ENCODE measurements at regions not wholly inside any gene's neighbourhood (a gene's known extent, or its start where the extent isn't known, plus 50 kb on each side); places are given as distances from the start of the nearest gene placed in this dataset.

GRCh38 chr6:14759976-14760672, 485.7 kb upstream of the JARID2 start:
- no peak overlapping the region for H3K9ac ChIP-seq (ENCODE audit: low read depth in 1 of 2, low read length in 2 of 2)
- no peaks in the 10 kb centered on the region for H3K27me3 ChIP-seq (ENCODE audit: control insufficient read depth in 1 of 2, insufficient read depth in 2 of 2, low read length in 2 of 2)
- no peak overlapping the region for H3K27ac ChIP-seq (ENCODE audit: low read depth, low read length)
- H3K9me3 ChIP-seq (ENCODE audit: control insufficient read depth in 1 of 2, low read length in 2 of 2), result no peaks in the 10 kb centered on the region
- H3K4me1 ChIP-seq (ENCODE audit: control insufficient read depth in 1 of 2, insufficient read depth in 2 of 2, low read length in 2 of 2), result peaks cover 16 to 27% of the 10 kb centered on the region in 2 donors
- H3K36me3 ChIP-seq (ENCODE audit: control insufficient read depth in 1 of 2, insufficient read depth in 2 of 2, low read length in 2 of 2), result no peaks in the 10 kb centered on the region
- H3K4me3 ChIP-seq (ENCODE audit: low read depth in 1 of 2, low read length in 2 of 2), result no peak overlapping the region

DNA sequence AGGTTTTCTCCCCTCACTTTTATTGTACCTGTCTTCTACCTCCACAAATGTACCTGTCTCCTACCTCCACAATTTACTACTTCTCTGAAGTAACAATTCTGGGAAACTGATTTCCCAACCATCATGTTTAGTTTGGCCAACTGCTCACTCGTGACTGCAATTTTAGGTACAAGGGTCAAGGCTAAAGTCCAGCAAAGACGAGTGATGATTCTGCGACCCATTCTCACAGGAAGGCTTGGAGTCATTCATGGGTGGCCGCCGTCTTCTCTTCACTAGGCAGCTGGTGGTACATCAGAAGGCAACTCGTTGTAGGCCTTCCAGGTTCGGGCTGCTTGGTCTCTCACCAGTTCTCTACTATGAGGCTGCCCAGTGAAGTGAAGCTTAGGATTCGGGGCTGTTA, 483.8 kb upstream of the JARID2 start:
- Histone ChIP-seq H3K27ac (ENCODE audit: low read depth, low read length) (no peak overlapping the region), H3K27me3 (ENCODE audit: control insufficient read depth in 1 of 2, insufficient read depth in 2 of 2, low read length in 2 of 2) (no peaks in the 10 kb centered on the region), H3K9ac (ENCODE audit: low read depth in 1 of 2, low read length in 2 of 2) (no peak overlapping the region), H3K9me3 (ENCODE audit: control insufficient read depth in 1 of 2, low read length in 2 of 2) (no peaks in the 10 kb centered on the region), H3K4me1 (ENCODE audit: control insufficient read depth in 1 of 2, insufficient read depth in 2 of 2, low read length in 2 of 2) (peaks cover 16 to 27% of the 10 kb centered on the region in 2 donors), H3K36me3 (ENCODE audit: control insufficient read depth in 1 of 2, insufficient read depth in 2 of 2, low read length in 2 of 2) (no peaks in the 10 kb centered on the region), H3K4me3 (ENCODE audit: low read depth in 1 of 2, low read length in 2 of 2) (no peak overlapping the region)

DNA sequence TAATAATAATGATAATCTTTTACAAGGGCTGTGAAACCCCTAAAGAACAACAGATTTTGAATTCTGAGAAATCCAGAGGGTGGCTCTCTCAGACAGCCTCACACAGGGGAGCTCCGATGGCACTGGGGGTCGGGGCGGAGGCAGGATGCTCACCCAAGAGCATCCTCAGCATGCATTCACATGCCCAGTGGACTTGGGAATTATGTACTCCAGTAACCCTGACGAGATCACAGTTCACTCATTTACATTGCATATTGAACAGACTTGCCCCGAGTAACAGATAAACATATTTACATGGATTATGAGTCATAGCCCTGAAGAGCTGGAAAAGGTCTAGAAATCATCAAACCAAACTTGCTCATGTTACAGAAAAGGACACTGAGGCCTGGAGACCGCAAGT, 482.7 kb upstream of the JARID2 start:
- H3K27ac ChIP-seq (ENCODE audit: low read depth, low read length), result no peak overlapping the region
- no peaks in the 10 kb centered on the region for H3K36me3 ChIP-seq (ENCODE audit: control insufficient read depth in 1 of 2, insufficient read depth in 2 of 2, low read length in 2 of 2)
- H3K9me3 ChIP-seq (ENCODE audit: control insufficient read depth in 1 of 2, low read length in 2 of 2), result no peaks in the 10 kb centered on the region
- peaks cover 16 to 26% of the 10 kb centered on the region in 2 donors for H3K4me1 ChIP-seq (ENCODE audit: control insufficient read depth in 1 of 2, insufficient read depth in 2 of 2, low read length in 2 of 2)
- H3K27me3 ChIP-seq (ENCODE audit: control insufficient read depth in 1 of 2, insufficient read depth in 2 of 2, low read length in 2 of 2), result no peaks in the 10 kb centered on the region
- H3K9ac ChIP-seq (ENCODE audit: low read depth in 1 of 2, low read length in 2 of 2), result no peak overlapping the region
- no peak overlapping the region for H3K4me3 ChIP-seq (ENCODE audit: low read depth in 1 of 2, low read length in 2 of 2)

- Histone ChIP-seq H3K9me3 (ENCODE audit: control insufficient read depth in 1 of 2, low read length in 2 of 2) (no peaks in the 10 kb centered on the region), H3K27ac (ENCODE audit: low read depth, low read length) (no peak overlapping the region), H3K27me3 (ENCODE audit: control insufficient read depth in 1 of 2, insufficient read depth in 2 of 2, low read length in 2 of 2) (no peaks in the 10 kb centered on the region)
Observed at GRCh38 chr6:14763616-14764015, 482.3 kb upstream of the JARID2 start.

DNA sequence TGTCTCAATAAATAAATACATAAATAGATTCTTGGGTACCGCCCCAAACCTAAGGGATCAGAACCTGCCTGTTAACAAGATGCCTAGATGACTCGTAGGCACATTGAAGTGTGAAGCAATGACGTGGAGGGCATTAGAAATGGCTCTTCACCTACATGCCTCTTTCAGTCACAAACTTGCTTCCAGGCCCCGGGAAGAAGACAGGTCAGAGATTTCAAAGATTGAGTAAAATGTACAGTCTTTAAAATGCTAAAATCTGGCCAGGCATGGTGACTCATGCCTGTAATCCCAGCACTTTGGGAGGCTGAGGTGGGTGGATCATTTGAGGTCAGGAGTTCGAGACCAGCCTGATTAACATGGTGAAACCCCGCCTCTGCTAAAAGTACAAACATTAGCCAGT, 480.8 kb upstream of the JARID2 start:
- Histone ChIP-seq H3K4me3 (ENCODE audit: low read depth in 1 of 2, low read length in 2 of 2) (no peak overlapping the region), H3K9ac (ENCODE audit: low read depth in 1 of 2, low read length in 2 of 2) (no peak overlapping the region), H3K27ac (ENCODE audit: low read depth, low read length) (no peak overlapping the region), H3K27me3 (ENCODE audit: control insufficient read depth in 1 of 2, insufficient read depth in 2 of 2, low read length in 2 of 2) (no peaks in the 10 kb centered on the region), H3K36me3 (ENCODE audit: control insufficient read depth in 1 of 2, insufficient read depth in 2 of 2, low read length in 2 of 2) (no peaks in the 10 kb centered on the region), H3K9me3 (ENCODE audit: control insufficient read depth in 1 of 2, low read length in 2 of 2) (no peaks in the 10 kb centered on the region), H3K4me1 (ENCODE audit: control insufficient read depth in 1 of 2, insufficient read depth in 2 of 2, low read length in 2 of 2) (peaks cover 16% of the 10 kb centered on the region in 2 donors)

More at GRCh38 chr6:14763616-14764015, 482.3 kb upstream of the JARID2 start:
- no peaks in the 10 kb centered on the region for H3K36me3 ChIP-seq (ENCODE audit: control insufficient read depth in 1 of 2, insufficient read depth in 2 of 2, low read length in 2 of 2)
- no peak overlapping the region for H3K4me3 ChIP-seq (ENCODE audit: low read depth in 1 of 2, low read length in 2 of 2)
- no peak overlapping the region for H3K9ac ChIP-seq (ENCODE audit: low read depth in 1 of 2, low read length in 2 of 2)
- peaks cover 16 to 22% of the 10 kb centered on the region in 2 donors for H3K4me1 ChIP-seq (ENCODE audit: control insufficient read depth in 1 of 2, insufficient read depth in 2 of 2, low read length in 2 of 2)

DNA sequence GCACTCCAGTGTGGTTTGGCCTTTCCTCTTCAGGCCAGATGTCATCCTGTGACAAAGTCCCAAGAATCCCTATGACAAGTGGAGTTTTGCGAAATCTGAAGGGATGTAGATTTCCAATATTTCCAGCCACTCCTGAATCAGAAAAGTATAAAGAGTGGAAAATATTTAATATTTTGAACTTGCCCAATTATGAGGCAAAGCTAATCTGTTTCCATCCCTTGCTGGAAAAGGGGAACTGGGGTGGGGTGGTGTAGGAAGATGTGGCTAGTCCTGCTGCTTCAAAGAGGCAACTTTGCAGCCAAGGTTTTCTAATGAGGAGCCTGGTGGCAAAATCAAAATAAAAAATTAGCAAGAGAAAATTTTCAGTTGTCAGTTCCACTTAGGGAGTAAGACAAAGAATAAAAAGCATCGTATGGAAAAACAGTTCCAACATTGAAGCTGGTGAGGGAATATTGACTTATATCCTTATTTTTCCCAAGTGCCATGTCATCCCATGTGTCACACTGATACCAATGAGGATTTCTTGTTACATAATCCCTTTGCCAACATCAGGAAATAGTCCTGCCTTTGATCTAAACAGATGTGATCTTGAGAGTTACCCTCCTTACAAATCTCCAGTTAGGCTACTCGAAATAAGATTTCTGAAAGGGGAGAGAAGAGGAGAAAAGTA, 480.0 kb upstream of the JARID2 start:
- H3K4me1 ChIP-seq (ENCODE audit: control insufficient read depth in 1 of 2, insufficient read depth in 2 of 2, low read length in 2 of 2), result peaks cover 12 to 14% of the 10 kb centered on the region in 2 donors

GRCh38 chr6:14766391-14766994, 479.4 kb upstream of the JARID2 start:
- Histone ChIP-seq H3K4me3 (ENCODE audit: low read depth in 1 of 2, low read length in 2 of 2) (no peak overlapping the region), H3K9ac (ENCODE audit: low read depth in 1 of 2, low read length in 2 of 2) (no peak overlapping the region), H3K27ac (ENCODE audit: low read depth, low read length) (no peak overlapping the region), H3K27me3 (ENCODE audit: control insufficient read depth in 1 of 2, insufficient read depth in 2 of 2, low read length in 2 of 2) (no peaks in the 10 kb centered on the region), H3K4me1 (ENCODE audit: control insufficient read depth in 1 of 2, insufficient read depth in 2 of 2, low read length in 2 of 2) (peaks cover 12% of the 10 kb centered on the region in 2 donors), H3K9me3 (ENCODE audit: control insufficient read depth in 1 of 2, low read length in 2 of 2) (no peaks in the 10 kb centered on the region), H3K36me3 (ENCODE audit: control insufficient read depth in 1 of 2, insufficient read depth in 2 of 2, low read length in 2 of 2) (no peaks in the 10 kb centered on the region)

More for the DNA sequence above, 480.0 kb upstream of the JARID2 start:
- Histone ChIP-seq H3K36me3 (ENCODE audit: control insufficient read depth in 1 of 2, insufficient read depth in 2 of 2, low read length in 2 of 2) (no peaks in the 10 kb centered on the region), H3K27ac (ENCODE audit: low read depth, low read length) (no peak overlapping the region), H3K27me3 (ENCODE audit: control insufficient read depth in 1 of 2, insufficient read depth in 2 of 2, low read length in 2 of 2) (no peaks in the 10 kb centered on the region), H3K4me3 (ENCODE audit: low read depth in 1 of 2, low read length in 2 of 2) (no peak overlapping the region), H3K9me3 (ENCODE audit: control insufficient read depth in 1 of 2, low read length in 2 of 2) (no peaks in the 10 kb centered on the region), H3K9ac (ENCODE audit: low read depth in 1 of 2, low read length in 2 of 2) (no peak overlapping the region)

DNA sequence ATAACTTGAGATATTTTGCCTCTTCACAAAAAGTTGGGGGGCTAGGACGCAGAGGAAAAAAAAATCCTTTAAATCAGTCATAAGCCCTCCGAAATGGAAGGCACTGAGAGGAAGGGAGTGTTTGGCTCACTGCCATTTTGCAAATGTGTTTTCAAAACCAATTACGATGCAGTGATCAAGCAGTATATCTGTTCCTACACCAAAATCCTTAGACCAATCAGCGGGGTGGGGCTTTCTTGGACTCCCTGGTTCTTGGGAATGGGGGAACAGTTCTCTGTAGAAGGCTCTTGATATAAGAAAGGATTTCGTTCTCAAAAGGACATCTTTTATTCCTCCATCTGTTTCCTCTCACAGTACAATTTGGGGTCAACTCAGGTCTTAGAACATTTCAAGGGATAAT, 478.6 kb upstream of the JARID2 start:
- Histone ChIP-seq H3K9me3 (ENCODE audit: control insufficient read depth in 1 of 2, low read length in 2 of 2) (no peaks in the 10 kb centered on the region), H3K9ac (ENCODE audit: low read depth in 1 of 2, low read length in 2 of 2) (no peak overlapping the region), H3K27ac (ENCODE audit: low read depth, low read length) (no peak overlapping the region), H3K4me3 (ENCODE audit: low read depth in 1 of 2, low read length in 2 of 2) (no peak overlapping the region), H3K4me1 (ENCODE audit: control insufficient read depth in 1 of 2, insufficient read depth in 2 of 2, low read length in 2 of 2) (peaks cover 12% of the 10 kb centered on the region in 2 donors), H3K36me3 (ENCODE audit: control insufficient read depth in 1 of 2, insufficient read depth in 2 of 2, low read length in 2 of 2) (no peaks in the 10 kb centered on the region), H3K27me3 (ENCODE audit: control insufficient read depth in 1 of 2, insufficient read depth in 2 of 2, low read length in 2 of 2) (no peaks in the 10 kb centered on the region)

- H3K36me3 ChIP-seq (ENCODE audit: control insufficient read depth in 1 of 2, insufficient read depth in 2 of 2, low read length in 2 of 2), result no peaks in the 10 kb centered on the region
- H3K9ac ChIP-seq (ENCODE audit: low read depth in 1 of 2, low read length in 2 of 2), result no peak overlapping the region
- no peaks in the 10 kb centered on the region for H3K4me1 ChIP-seq (ENCODE audit: control insufficient read depth in 1 of 2, insufficient read depth in 2 of 2, low read length in 2 of 2)
- no peaks in the 10 kb centered on the region for H3K27me3 ChIP-seq (ENCODE audit: control insufficient read depth in 1 of 2, insufficient read depth in 2 of 2, low read length in 2 of 2)
- H3K27ac ChIP-seq (ENCODE audit: low read depth, low read length), result no peak overlapping the region
- H3K4me3 ChIP-seq (ENCODE audit: low read depth in 1 of 2, low read length in 2 of 2), result no peak overlapping the region
- H3K9me3 ChIP-seq (ENCODE audit: control insufficient read depth in 1 of 2, low read length in 2 of 2), result no peaks in the 10 kb centered on the region
Observed at GRCh38 chr6:14770040-14770439, 475.8 kb upstream of the JARID2 start.

DNA sequence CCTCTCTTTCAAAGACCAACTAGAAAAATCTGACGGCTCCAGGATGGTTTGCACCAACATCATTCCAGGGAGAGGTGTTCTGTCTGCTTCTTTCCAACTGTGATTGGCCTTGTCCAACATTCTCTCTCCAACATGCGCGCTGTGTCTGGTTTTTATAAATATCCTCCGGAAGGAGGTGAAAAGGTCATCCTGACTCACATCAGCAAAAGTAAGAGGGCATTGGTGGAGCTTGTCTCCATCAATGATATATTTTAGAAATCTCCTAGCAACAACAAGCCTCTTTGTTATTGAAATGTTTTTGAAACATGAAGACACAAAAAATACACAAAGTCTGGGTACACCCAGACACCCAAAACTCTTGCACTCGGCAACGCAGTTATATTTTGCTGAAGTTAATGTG, 475.3 kb upstream of the JARID2 start:
- H3K27me3 ChIP-seq (ENCODE audit: control insufficient read depth in 1 of 2, insufficient read depth in 2 of 2, low read length in 2 of 2), result no peaks in the 10 kb centered on the region
- H3K4me1 ChIP-seq (ENCODE audit: control insufficient read depth in 1 of 2, insufficient read depth in 2 of 2, low read length in 2 of 2), result no peaks in the 10 kb centered on the region
- no peak overlapping the region for H3K9ac ChIP-seq (ENCODE audit: low read depth in 1 of 2, low read length in 2 of 2)
- no peaks in the 10 kb centered on the region for H3K9me3 ChIP-seq (ENCODE audit: control insufficient read depth in 1 of 2, low read length in 2 of 2)
- H3K27ac ChIP-seq (ENCODE audit: low read depth, low read length), result no peak overlapping the region
- no peaks in the 10 kb centered on the region for H3K36me3 ChIP-seq (ENCODE audit: control insufficient read depth in 1 of 2, insufficient read depth in 2 of 2, low read length in 2 of 2)
- H3K4me3 ChIP-seq (ENCODE audit: low read depth in 1 of 2, low read length in 2 of 2), result no peak overlapping the region
